K562 (cell line): ENCODE measurements at regions not wholly inside any gene's neighbourhood (a gene's known extent, or its start where the extent isn't known, plus 50 kb on each side); places are given as distances from the start of the nearest gene placed in this dataset.
A peak's percentile ranks its signal among the peaks of the same experiment; 100 is the strongest.

Experiments
- DPF2 ChIP-seq: fragments of 450-650 bp; IDR thresholded peaks from 2 replicates; pipeline ENCODE4 v1.6.1; 2016
- GATA2 ChIP-seq: sonication (generic); formaldehyde crosslinking; IDR thresholded peaks from 2 replicates; pipeline ENCODE4 v1.4.0; 2020; ENCODE audit warnings: mild to moderate bottlenecking, missing genetic modification reagents
- ID3 ChIP-seq, 2 experiments: fragments of 250-450 bp in 1 of 2; fragments of 450-650 bp in 1 of 2; sonication (Bioruptor Pico) in 1 of 2; IDR thresholded peaks; 2 replicates each; pipeline versions ENCODE4 v1.6.1 to v1.8.0; 2016 to 2021; ENCODE audit warnings: mild to moderate bottlenecking in 2 of 2, moderate library complexity in 2 of 2, missing compliant biosample characterization in 1 of 2, missing genetic modification characterization in 1 of 2
- MAZ ChIP-seq, 2 experiments: fragments of 450-650 bp in 1 of 2; sonication (generic) in 1 of 2; formaldehyde crosslinking; IDR thresholded peaks in 1 of 2; conservative IDR thresholded peaks in 1 of 2; 2 replicates each; pipeline versions ENCODE4 v1.4.0 to v1.5.0; 2020; ENCODE audit warnings: mild to moderate bottlenecking in 1 of 2, missing genetic modification reagents in 1 of 2
- PBX2 ChIP-seq, 2 experiments: IDR thresholded peaks in 1 of 2; conservative IDR thresholded peaks in 1 of 2; 2 replicates each; pipeline ENCODE4 v1.6.1; 2016; ENCODE audit warnings: low read depth in 2 of 2, mild to moderate bottlenecking in 1 of 2, missing compliant biosample characterization in 1 of 2, missing genetic modification characterization in 1 of 2, moderate library complexity in 1 of 2
- SAFB ChIP-seq: fragments of 200-400 bp; formaldehyde crosslinking; IDR thresholded peaks from 2 replicates; pipeline ENCODE4 v1.6.1; 2017; ENCODE audit warnings: low read depth, low read length, borderline replicate concordance
- TCF3 ChIP-seq: sonication (generic); formaldehyde crosslinking; IDR thresholded peaks from 2 replicates; pipeline ENCODE4 v1.4.0; 2020; ENCODE audit warnings: mild to moderate bottlenecking, missing genetic modification reagents
- THAP12 ChIP-seq: fragments of 250-450 bp; sonication (Bioruptor Pico); IDR thresholded peaks from 2 replicates; pipeline ENCODE4 v1.9.0; 2021; ENCODE audit warnings: mild to moderate bottlenecking, inconsistent platforms
- ZNF311 ChIP-seq: fragments of 250-450 bp; sonication (Bioruptor Pico); IDR thresholded peaks from 2 replicates; pipeline ENCODE4 v1.4.0; 2020; ENCODE audit warnings: mild to moderate bottlenecking, moderate library complexity
- TF ChIP-seq, protein P1 (sequence below): fragments of 450-650 bp; conservative IDR thresholded peaks from 2 replicates; pipeline ENCODE4 v1.6.1; 2016; ENCODE audit warnings: missing genetic modification characterization, low read depth, mild to moderate bottlenecking, missing compliant biosample characterization, moderate library complexity

- no peak for TF ChIP-seq PBX2 (CRISPR knock-in tag; IDR thresholded peaks at IDR 0.05; ENCODE audit: low read depth)
- no peak for TF ChIP-seq PBX2 (tag; conservative IDR thresholded peaks at IDR 0.05; ENCODE audit: low read depth)
- no peak for TF ChIP-seq MAZ (CRISPR knock-in tag; conservative IDR thresholded peaks at IDR 0.05 in 1 of 2, IDR thresholded peaks at IDR 0.05 in 1 of 2)
- no peak for TF ChIP-seq THAP12 (CRISPR knock-in tag)
- no peak for TF ChIP-seq SAFB
- TF ChIP-seq, protein P1, sequence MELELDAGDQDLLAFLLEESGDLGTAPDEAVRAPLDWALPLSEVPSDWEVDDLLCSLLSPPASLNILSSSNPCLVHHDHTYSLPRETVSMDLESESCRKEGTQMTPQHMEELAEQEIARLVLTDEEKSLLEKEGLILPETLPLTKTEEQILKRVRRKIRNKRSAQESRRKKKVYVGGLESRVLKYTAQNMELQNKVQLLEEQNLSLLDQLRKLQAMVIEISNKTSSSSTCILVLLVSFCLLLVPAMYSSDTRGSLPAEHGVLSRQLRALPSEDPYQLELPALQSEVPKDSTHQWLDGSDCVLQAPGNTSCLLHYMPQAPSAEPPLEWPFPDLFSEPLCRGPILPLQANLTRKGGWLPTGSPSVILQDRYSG (tag), result peak; percentile 81
- peak; percentile 36; the same call in 1 of the 2 replicates for TF ChIP-seq TCF3 (CRISPR knock-in tag)
- TF ChIP-seq DPF2, result peak; percentile 86
- TF ChIP-seq ZNF311 (CRISPR knock-in tag), result no peak
- no peak for TF ChIP-seq GATA2 (CRISPR knock-in tag)
- TF ChIP-seq ID3 (CRISPR knock-in tag; IDR thresholded peaks at IDR 0.05), result no peak; the same call in 1 of the 2 replicates
- TF ChIP-seq ID3 (tag; IDR thresholded peaks at IDR 0.05), result no peak
Observed at GRCh38 chr2:171244466-171244969, 83.8 kb upstream of the TLK1 start (continued).
